ENCODE measurements at regions not wholly inside any gene's neighbourhood (a gene's known extent, or its start where the extent isn't known, plus 50 kb on each side); places are given as distances from the start of the nearest gene placed in this dataset.

DNA sequence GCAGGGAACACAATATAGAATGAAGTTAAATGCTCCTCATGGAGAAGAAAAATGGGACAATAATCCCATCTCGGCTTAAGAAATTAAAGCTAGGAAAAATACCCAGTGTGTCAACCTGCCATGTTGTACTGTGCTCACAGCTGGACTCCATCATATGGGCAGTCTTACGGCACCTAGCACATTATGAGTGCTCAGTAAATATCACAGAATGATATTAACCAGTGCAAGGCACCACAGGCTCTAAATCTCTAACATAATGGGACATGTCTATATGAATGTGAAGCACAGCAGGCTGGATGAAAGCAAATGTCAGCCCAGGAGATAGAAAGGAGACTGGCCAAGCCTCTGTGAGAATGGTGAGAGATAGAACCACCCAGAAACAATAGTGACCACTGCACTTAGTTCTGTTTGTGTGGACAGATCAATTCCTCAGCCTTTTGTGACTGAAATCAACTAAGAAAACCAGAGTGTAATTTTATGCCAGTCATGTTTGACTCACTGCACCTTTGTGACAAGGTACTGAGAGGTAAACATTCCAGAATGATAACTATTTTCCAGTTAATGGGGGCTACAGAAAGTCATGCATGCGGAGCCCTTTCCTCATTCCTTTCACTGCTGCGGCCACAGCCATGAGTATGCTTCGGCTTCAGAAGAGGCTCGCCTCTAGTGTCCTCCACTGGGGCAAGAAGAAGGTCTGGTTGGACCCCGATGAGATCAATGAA, 140.4 kb upstream of the CDH6 start:
- DNase-seq (ENCODE audit: missing footprints) (no peak), ATAC-seq (no peak)
- intact Hi-C loops (cut with DNase I): no loop called here

GRCh38 chr5:31051316-31051715, 142.2 kb upstream of the CDH6 start:
- DNase-seq (ENCODE audit: missing footprints) (no peak), ATAC-seq (no peak)
- intact Hi-C loops (cut with DNase I): no loop called here

GRCh38 chr5:31049936-31050704, 143.4 kb upstream of the CDH6 start:
- DNase-seq (ENCODE audit: missing footprints) (no peak), ATAC-seq (no peak)
- intact Hi-C loops (cut with DNase I): no loop called here

DNA sequence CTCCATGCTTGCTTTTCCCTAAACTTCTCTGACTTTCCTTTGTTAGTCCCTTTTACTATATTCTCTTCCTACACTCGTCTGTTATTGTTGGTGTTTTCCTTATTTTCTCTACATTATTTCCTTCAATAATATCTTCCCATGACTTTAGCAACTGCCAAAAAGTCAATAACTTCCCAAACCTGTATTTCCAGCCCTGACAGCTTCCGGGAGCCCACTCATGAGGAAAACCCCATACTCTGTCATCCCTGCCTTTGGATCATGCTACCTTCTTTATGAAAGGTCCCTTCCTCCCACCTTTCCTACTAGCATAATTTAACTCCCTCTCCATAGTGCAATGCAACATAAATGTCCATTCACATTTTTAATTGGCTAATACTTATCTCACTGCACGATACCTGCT, 144.0 kb upstream of the CDH6 start:
- DNase-seq (ENCODE audit: missing footprints) (no peak), ATAC-seq (no peak)
- intact Hi-C loops (cut with DNase I): no loop called here

DNA sequence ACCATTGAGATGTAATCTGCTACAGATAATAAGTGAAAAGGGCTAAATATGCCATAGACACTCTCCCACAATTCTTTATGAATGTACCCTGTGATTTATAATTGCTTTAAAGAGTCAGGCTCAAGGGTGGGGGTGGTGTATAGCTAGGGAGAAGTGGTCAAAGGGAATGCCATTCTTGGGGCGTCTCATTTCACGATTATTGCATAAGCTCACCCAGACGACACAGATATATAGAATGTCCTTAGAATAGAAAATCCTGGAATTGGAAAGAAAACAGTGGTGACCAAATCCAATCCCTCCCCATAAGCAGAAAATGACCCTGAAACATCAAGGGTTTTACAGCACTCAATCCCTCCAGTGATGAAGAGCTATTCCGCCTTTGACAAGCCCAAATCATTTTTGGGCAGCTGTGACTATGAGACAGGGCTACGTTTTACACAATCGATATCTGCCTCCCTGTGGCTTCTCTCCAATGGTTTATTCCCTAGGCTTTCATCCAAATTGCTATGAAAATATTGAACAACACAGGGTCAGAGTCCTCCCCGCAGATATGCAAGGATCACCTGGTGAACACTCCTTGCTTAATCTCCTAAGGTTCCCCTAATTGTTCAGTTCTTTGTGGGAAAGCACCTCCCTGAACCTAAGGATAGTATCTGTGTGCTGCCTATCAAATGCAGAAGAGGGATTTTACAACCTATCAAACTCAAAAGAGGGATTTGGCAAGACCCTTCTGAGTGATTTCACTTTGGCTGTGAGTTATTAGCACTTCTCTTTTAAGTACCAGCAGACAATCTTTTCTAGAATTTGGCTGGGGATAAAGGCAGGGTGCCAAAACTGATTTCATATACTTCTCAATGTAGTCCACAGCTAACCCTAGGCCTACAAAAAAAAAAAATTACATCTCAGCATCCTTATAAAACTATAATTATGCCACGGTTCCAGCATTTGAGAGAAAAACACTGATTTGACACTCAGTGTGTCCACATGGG, 144.9 kb upstream of the CDH6 start:
- intact Hi-C loops (cut with DNase I): no loop called here
- ATAC-seq: no peak
- no peak for DNase-seq (ENCODE audit: missing footprints)

DNA sequence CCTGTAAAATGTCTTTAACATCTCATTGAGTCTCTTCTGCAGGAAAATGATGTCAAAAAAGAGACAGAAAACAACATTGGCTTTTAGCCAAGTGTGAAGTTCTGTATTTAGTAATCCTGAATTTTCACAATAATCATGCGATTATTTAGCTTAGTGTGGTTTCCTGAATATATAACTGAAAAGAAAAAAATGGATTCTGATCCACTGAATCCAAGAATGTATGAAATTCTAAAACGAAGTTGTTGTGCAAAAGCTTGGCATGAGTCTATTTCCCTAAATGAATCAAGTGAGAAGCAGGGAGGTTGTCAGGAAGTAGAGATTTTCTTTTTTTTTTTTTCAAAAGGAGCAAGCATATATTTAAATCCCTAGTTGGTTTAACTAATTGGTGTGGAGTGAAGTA, 145.9 kb upstream of the CDH6 start:
- no peak for DNase-seq (ENCODE audit: missing footprints)
- intact Hi-C loops (cut with DNase I): no loop called here
- no peak for ATAC-seq

GRCh38 chr5:31047007-31047406, 146.5 kb upstream of the CDH6 start:
- intact Hi-C loops (cut with DNase I): no loop called here

DNA sequence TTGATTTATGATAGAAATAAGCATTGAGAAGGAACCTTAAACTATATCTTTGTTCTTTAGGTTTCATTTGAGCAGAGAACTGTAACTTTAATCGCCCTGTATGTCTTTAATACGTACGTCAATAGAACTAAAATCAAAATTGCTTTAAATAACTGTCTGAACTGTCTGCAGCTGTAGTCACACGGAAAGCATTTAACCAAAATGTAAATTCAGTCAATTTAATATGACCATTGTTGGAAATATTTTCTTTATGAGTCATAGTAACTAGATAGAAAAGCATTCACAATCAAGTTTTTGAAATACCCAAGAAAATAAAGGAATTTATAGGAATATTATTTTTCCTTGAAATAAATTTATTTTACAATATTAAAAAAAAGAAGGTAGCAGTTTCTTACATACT, 157.1 kb upstream of the CDH6 start:
- DNase-seq (ENCODE audit: missing footprints) (no peak), ATAC-seq (no peak)
- intact Hi-C loops (cut with DNase I): no loop called here

More at GRCh38 chr5:31047007-31047406, 146.5 kb upstream of the CDH6 start:
- DNase-seq (ENCODE audit: missing footprints) (no peak), ATAC-seq (no peak)

GRCh38 chr5:31033295-31033694, 160.2 kb upstream of the CDH6 start:
- intact Hi-C loops (cut with DNase I): no loop called here
- no peak for DNase-seq (ENCODE audit: missing footprints)
- no peak for ATAC-seq

GRCh38 chr5:31029925-31030324, 163.6 kb upstream of the CDH6 start:
- DNase-seq (ENCODE audit: missing footprints): no peak
- intact Hi-C loops (cut with DNase I): loop anchor here (10.0 kb wide), 1 partner anchor 195 kb away; no protein-coding TSS in a partner anchor

GRCh38 chr5:31027721-31028120, 165.8 kb upstream of the CDH6 start:
- ATAC-seq (no peak), DNase-seq (ENCODE audit: missing footprints) (no peak)
- intact Hi-C loops (cut with DNase I): loop anchor here (10.0 kb wide), 1 partner anchor 193 kb away; no protein-coding TSS in a partner anchor

More at GRCh38 chr5:31029925-31030324, 163.6 kb upstream of the CDH6 start:
- no peak for ATAC-seq

DNA sequence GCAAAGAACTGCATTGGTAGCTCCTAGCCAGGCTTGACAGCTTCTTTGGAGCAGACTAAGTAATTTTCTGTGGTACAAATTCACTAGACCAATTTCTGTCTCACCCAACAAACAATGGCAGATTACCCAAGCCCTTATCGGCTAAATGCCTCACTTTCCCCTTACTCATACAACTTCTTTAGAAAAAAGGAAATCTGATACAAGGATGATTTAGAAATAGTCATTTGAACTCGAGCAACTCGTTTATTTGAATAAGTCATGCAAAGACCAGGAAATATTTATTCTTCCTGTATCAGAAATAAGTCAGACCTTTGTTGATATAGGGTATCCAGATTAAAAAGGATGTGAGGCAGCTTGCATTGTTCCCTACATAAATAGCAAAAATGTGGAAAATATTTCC, 170.4 kb upstream of the CDH6 start:
- ATAC-seq (no peak), DNase-seq (ENCODE audit: missing footprints) (no peak)
- intact Hi-C loops (cut with DNase I): loop anchor here (10.0 kb wide), 1 partner anchor 188 kb away; no protein-coding TSS in a partner anchor

DNA sequence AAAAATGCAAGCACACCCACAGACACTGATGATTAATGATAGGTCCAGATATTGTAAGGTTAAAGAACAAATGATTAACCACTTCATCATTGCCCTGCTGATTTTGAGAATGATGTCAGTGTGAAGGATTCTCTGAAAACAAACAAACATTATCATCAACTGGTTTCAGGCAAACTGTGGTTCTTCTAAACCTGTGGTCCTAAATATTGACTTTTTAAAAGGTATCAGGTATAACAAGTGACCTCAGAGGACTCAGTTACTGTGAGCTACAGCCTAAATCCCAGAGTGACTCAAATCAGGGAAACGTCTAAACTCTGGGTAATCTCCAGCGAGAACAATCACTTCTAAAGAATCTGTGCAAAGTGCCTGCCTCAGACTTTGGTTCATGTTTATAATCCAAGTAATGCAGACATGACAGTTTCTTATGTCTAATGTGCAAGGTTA, 172.3 kb upstream of the CDH6 start:
- intact Hi-C loops (cut with DNase I): loop anchor here (10.0 kb wide), 1 partner anchor 186 kb away; no protein-coding TSS in a partner anchor
- ATAC-seq: no peak

DNA sequence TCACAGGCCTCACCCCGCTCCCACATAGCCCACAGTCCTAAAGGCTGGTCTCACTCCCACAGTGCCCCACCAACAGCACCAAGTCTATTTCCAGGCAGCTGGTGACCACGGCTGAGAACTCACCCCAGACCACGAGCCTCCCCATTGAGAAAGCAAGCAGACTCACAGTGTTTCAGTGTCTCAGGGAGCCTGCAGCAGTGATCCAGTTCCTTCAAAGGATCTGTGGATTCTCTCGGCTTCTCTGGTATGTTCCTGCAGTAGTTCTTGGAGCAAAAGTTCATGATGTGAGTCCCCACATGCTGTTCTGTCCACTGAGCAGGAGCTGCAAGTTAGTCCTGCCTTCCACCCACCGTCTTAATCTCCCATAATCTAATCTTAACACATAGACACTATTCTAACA, 185.3 kb upstream of the CDH6 start:
- ATAC-seq: no peak
- intact Hi-C loops (cut with DNase I): no loop called here
- no peak for DNase-seq (ENCODE audit: missing footprints)

More for the DNA sequence above, 172.3 kb upstream of the CDH6 start:
- DNase-seq (ENCODE audit: missing footprints): no peak

DNA sequence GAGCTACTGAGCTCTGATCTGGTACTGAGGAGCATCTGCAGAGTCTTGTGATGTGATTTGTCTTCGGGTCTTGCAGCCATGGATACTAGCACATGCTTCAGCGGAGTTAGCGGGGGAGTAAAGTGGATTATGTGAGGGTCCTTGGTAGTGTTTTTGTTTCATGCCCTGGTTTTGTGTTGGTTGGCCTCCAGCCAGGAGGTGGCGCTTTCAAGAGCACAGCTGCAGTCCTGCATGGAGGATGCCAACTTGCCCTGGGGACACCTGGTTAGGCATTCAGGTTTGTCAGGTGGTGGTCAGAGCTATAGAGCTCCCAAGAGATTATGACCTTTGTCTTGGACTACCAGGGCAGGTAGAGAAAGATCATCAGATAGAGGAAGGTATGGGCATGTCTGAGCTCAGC, 185.8 kb upstream of the CDH6 start:
- ATAC-seq: no peak
- DNase-seq (ENCODE audit: missing footprints): no peak
- intact Hi-C loops (cut with DNase I): no loop called here

DNA sequence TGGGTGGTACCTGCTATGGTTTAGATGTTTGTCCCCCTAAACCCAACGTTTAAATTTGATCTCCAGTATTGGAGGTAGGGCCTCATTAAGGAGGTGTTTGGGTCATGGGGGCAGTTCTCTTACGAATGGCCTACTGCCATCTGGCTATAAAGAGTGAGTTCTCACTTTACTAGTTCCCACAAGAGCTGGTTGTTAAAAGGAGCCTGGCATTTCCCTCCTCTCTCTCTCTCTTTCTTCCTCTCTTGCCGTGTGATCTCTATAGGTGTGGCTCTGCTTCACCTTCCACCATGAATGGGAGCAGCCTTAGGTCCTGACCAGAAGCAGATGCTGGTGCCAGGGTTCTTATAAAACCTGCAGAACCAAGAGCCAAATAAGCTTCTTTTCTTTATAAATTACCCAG, 193.2 kb upstream of the CDH6 start:
- DNase-seq (ENCODE audit: missing footprints) (no peak), ATAC-seq (no peak)
- intact Hi-C loops (cut with DNase I): no loop called here

DNA sequence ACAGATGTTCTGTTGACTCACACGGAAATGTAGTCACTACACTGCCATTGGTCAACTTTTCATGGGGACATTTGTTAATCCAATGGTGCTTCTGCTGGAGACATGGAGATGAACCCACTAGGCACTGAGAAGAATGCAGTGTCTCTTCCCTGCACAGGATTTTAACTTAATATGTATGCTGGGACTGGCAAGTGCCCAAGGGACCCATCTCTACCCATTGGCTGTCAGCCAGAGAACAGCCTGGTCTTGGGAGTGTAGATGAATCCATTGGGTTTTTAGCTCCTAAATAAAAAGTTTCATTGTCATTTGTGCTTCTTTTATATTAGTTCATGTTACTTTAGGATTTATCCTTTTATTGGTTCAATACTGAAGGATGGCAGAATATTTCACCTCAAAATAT, 195.8 kb upstream of the CDH6 start:
- intact Hi-C loops (cut with DNase I): no loop called here
- ATAC-seq: no peak
- DNase-seq (ENCODE audit: missing footprints): no peak

GRCh38 chr5:30994902-30995301, 198.6 kb upstream of the CDH6 start:
- DNase-seq (ENCODE audit: missing footprints) (no peak), ATAC-seq (no peak)
- intact Hi-C loops (cut with DNase I): no loop called here

DNA sequence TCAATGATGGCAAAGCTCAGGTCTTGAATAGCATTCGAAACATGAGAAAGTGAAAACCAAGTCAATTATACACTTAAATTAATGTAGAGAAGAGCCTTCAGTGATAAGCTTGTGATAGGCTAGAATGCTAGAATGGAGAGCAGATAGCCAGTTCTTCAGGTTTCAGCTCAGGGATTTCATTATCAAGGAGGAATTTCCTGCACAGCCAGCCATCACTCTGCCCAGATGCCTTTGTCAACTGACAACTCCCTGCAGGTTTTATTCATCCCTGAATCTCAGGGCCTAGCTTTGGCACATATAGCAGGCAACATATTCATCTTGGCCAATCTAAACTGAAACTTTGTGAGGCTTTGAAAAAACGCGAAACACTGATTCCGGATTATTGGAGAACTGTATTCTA, 199.3 kb upstream of the CDH6 start:
- no peak for DNase-seq (ENCODE audit: missing footprints)
- intact Hi-C loops (cut with DNase I): no loop called here
- no peak for ATAC-seq

Data from Right ventricle myocardium inferior (tissue), 1 donor.